ENCODE measurements at regions not wholly inside any gene's neighbourhood (a gene's known extent, or its start where the extent isn't known, plus 50 kb on each side); places are given as distances from the start of the nearest gene placed in this dataset.

DNA sequence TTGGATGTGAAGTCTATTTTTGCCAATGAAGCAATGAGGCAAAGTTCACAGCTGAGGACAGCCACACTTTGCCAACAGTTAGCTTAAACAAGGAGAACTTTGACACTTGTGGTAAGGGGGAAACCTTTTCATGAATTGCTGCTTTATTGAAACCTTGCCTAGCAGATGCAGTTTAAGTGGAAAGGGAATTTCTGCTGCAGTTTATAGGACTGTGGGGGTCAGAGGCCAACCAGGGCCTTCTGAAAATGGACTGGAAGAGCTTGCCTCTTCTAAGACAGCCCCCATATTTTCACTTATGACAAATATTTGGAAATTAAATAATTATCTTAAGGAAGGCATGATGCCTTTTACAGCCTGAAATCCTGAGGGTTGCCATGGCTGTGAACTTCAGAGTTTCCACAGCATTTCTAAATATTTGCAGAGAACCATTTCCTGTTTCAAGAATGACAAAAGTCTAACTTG lies 550.3 kb downstream of the RAB28 start (continued):
- TF ChIP-seq, protein P1, sequence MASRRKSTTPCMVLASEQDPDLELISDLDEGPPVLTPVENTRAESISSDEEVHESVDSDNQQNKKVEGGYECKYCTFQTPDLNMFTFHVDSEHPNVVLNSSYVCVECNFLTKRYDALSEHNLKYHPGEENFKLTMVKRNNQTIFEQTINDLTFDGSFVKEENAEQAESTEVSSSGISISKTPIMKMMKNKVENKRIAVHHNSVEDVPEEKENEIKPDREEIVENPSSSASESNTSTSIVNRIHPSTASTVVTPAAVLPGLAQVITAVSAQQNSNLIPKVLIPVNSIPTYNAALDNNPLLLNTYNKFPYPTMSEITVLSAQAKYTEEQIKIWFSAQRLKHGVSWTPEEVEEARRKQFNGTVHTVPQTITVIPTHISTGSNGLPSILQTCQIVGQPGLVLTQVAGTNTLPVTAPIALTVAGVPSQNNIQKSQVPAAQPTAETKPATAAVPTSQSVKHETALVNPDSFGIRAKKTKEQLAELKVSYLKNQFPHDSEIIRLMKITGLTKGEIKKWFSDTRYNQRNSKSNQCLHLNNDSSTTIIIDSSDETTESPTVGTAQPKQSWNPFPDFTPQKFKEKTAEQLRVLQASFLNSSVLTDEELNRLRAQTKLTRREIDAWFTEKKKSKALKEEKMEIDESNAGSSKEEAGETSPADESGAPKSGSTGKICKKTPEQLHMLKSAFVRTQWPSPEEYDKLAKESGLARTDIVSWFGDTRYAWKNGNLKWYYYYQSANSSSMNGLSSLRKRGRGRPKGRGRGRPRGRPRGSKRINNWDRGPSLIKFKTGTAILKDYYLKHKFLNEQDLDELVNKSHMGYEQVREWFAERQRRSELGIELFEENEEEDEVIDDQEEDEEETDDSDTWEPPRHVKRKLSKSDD (CRISPR knock-in tag; IDR thresholded peaks at IDR 0.05; ENCODE audit: low read depth), result no peak
- TF ChIP-seq, protein P2, sequence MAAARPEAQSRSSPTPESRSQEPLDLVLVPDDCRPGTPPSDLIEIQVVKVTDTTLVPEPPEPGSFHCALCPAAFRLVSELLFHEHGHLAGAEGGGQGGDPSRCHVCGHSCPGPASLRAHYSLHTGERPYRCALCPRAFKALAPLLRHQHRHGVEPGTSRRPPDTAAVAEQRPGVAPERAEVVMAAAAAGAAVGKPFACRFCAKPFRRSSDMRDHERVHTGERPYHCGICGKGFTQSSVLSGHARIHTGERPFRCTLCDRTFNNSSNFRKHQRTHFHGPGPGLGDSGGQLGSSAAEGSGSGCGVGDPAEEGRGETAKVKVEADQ (CRISPR knock-in tag; IDR thresholded peaks at IDR 0.05; ENCODE audit: borderline replicate concordance), result no peak
- TF ChIP-seq, protein P3, sequence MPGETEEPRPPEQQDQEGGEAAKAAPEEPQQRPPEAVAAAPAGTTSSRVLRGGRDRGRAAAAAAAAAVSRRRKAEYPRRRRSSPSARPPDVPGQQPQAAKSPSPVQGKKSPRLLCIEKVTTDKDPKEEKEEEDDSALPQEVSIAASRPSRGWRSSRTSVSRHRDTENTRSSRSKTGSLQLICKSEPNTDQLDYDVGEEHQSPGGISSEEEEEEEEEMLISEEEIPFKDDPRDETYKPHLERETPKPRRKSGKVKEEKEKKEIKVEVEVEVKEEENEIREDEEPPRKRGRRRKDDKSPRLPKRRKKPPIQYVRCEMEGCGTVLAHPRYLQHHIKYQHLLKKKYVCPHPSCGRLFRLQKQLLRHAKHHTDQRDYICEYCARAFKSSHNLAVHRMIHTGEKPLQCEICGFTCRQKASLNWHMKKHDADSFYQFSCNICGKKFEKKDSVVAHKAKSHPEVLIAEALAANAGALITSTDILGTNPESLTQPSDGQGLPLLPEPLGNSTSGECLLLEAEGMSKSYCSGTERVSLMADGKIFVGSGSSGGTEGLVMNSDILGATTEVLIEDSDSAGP (CRISPR knock-in tag; IDR thresholded peaks at IDR 0.05; ENCODE audit: borderline replicate concordance), result no peak
- TF ChIP-seq ZNF761 (CRISPR knock-in tag; conservative IDR thresholded peaks at IDR 0.05) (no peak), ZSCAN30 (CRISPR knock-in tag; IDR thresholded peaks at IDR 0.05) (no peak), SKI (IDR thresholded peaks at IDR 0.05; ENCODE audit: partially characterized antibody) (no peak), ZC3H4 (CRISPR knock-in tag; IDR thresholded peaks at IDR 0.05; ENCODE audit: borderline replicate concordance) (no peak), REL (CRISPR knock-in tag; conservative IDR thresholded peaks at IDR 0.05) (no peak), FOXJ3 (CRISPR knock-in tag; IDR thresholded peaks at IDR 0.05; ENCODE audit: borderline replicate concordance) (peak; percentile 89; the same call in 1 of the 2 replicates), MIER3 (CRISPR knock-in tag; IDR thresholded peaks at IDR 0.05; ENCODE audit: borderline replicate concordance) (peak; percentile 71; the same call in 1 of the 2 replicates), HNRNPL (IDR thresholded peaks at IDR 0.05; ENCODE audit: low read depth, low read length) (no peak), MBD4 (IDR thresholded peaks at IDR 0.05; ENCODE audit: borderline replicate concordance, low read length) (no peak), SIN3B (IDR thresholded peaks at IDR 0.05; ENCODE audit: low read length) (no peak), GATA4 (IDR thresholded peaks at IDR 0.05; ENCODE audit: borderline replicate concordance, low read depth) (0 out of 2 replicates have a peak, but pooled peaks have one; percentile 42), ZNF230 (CRISPR knock-in tag; IDR thresholded peaks at IDR 0.05) (no peak), HNRNPH1 (optimal IDR thresholded peaks at IDR 0.05; ENCODE audit: low read depth, low read length) (no peak), RXRB (CRISPR knock-in tag; IDR thresholded peaks at IDR 0.05; ENCODE audit: borderline replicate concordance) (peak; percentile 88), ZNF460 (CRISPR knock-in tag; IDR thresholded peaks at IDR 0.05; ENCODE audit: borderline replicate concordance) (no peak), ZNF749 (CRISPR knock-in tag; IDR thresholded peaks at IDR 0.05; ENCODE audit: borderline replicate concordance) (no peak), RFX1 (IDR thresholded peaks at IDR 0.05) (peak; percentile 56), IKZF1 (IDR thresholded peaks at IDR 0.05) (no peak)
- TF ChIP-seq, protein P4, sequence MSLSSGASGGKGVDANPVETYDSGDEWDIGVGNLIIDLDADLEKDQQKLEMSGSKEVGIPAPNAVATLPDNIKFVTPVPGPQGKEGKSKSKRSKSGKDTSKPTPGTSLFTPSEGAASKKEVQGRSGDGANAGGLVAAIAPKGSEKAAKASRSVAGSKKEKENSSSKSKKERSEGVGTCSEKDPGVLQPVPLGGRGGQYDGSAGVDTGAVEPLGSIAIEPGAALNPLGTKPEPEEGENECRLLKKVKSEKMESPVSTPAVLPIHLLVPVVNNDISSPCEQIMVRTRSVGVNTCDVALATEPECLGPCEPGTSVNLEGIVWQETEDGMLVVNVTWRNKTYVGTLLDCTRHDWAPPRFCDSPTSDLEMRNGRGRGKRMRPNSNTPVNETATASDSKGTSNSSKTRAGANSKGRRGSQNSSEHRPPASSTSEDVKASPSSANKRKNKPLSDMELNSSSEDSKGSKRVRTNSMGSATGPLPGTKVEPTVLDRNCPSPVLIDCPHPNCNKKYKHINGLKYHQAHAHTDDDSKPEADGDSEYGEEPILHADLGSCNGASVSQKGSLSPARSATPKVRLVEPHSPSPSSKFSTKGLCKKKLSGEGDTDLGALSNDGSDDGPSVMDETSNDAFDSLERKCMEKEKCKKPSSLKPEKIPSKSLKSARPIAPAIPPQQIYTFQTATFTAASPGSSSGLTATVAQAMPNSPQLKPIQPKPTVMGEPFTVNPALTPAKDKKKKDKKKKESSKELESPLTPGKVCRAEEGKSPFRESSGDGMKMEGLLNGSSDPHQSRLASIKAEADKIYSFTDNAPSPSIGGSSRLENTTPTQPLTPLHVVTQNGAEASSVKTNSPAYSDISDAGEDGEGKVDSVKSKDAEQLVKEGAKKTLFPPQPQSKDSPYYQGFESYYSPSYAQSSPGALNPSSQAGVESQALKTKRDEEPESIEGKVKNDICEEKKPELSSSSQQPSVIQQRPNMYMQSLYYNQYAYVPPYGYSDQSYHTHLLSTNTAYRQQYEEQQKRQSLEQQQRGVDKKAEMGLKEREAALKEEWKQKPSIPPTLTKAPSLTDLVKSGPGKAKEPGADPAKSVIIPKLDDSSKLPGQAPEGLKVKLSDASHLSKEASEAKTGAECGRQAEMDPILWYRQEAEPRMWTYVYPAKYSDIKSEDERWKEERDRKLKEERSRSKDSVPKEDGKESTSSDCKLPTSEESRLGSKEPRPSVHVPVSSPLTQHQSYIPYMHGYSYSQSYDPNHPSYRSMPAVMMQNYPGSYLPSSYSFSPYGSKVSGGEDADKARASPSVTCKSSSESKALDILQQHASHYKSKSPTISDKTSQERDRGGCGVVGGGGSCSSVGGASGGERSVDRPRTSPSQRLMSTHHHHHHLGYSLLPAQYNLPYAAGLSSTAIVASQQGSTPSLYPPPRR (CRISPR knock-in tag; IDR thresholded peaks at IDR 0.05; ENCODE audit: borderline replicate concordance), result peak; percentile 62; the same call in 1 of the 2 replicates

Data from HepG2 (cell line).